ENCODE measurements at regions not wholly inside any gene's neighbourhood (a gene's known extent, or its start where the extent isn't known, plus 50 kb on each side); places are given as distances from the start of the nearest gene placed in this dataset.

DNA sequence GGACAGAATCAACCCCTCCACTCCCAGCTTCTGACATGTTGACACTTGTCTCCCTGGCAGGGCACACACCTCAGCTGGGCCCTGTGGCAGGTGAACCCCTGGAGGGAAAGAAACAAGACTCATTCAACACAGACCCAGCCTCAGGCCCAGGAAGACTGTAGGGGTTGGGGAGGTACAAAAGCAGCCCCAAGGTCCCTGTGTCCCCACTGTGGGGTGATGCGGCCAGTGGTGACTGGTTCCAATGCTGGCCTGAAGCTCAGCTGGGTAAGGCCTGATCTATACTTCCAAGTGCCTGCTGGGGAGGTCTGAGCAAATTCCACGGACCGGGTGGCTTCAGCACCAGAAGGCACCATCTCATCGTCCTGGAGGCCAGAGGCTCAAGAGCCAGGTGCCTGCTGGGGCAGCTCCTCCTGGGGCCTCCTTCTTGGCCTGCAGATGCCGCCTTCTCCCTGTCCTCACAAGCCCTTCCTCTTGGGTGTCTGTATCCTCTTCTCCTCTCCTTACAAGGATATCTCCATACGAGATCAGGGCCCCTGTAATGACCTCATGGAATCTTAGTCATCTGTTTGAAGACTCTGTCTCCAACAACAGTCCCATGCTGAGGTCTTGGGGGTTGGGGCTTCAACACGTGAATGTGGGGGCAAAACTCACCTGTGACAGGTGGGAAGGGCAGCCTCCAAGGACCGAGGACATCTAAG lies 1492.1 kb downstream of the BRD1 start (continued):
- TF ChIP-seq, protein P1, sequence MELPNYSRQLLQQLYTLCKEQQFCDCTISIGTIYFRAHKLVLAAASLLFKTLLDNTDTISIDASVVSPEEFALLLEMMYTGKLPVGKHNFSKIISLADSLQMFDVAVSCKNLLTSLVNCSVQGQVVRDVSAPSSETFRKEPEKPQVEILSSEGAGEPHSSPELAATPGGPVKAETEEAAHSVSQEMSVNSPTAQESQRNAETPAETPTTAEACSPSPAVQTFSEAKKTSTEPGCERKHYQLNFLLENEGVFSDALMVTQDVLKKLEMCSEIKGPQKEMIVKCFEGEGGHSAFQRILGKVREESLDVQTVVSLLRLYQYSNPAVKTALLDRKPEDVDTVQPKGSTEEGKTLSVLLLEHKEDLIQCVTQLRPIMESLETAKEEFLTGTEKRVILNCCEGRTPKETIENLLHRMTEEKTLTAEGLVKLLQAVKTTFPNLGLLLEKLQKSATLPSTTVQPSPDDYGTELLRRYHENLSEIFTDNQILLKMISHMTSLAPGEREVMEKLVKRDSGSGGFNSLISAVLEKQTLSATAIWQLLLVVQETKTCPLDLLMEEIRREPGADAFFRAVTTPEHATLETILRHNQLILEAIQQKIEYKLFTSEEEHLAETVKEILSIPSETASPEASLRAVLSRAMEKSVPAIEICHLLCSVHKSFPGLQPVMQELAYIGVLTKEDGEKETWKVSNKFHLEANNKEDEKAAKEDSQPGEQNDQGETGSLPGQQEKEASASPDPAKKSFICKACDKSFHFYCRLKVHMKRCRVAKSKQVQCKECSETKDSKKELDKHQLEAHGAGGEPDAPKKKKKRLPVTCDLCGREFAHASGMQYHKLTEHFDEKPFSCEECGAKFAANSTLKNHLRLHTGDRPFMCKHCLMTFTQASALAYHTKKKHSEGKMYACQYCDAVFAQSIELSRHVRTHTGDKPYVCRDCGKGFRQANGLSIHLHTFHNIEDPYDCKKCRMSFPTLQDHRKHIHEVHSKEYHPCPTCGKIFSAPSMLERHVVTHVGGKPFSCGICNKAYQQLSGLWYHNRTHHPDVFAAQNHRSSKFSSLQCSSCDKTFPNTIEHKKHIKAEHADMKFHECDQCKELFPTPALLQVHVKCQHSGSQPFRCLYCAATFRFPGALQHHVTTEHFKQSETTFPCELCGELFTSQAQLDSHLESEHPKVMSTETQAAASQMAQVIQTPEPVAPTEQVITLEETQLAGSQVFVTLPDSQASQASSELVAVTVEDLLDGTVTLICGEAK (IDR thresholded peaks at IDR 0.05) = no peak
- TF ChIP-seq, protein P1 (CRISPR knock-in tag; IDR thresholded peaks at IDR 0.05) = no peak

DNA sequence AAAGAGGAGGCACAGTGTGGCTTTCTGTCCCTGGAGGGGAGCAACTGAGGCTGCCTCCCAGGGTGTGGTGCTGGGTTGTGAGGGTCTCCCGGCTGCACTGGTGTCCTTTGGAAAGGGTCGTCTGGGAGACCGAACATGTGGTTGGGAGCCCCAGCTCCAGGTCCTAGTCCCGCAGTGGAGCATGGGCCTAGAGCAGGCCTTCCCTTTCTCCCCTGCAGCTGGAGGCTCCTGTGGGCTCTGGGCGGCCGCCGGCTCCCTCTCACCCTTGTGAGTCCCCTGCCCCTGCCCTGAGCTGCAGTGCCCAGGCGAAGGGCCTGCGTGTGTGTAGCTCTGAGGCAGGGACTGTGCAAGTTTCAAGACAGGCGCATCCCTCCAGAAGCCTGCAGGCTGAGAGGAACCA lies 1492.7 kb downstream of the BRD1 start:
- H3K4me1 ChIP-seq (ENCODE audit: insufficient read depth, low read length) = no peaks in the 10 kb centered on the region
- ATAC-seq (no peak), FAIRE-seq (no peak), DNase-seq (ENCODE audit: low spot score) (no peak)
- POLR2A ChIA-PET = no interaction called here
- H3K4me2 ChIP-seq (ENCODE audit: low read depth, low read length) = no peak overlapping the region
- H3K4me3 ChIP-seq (replicated peaks in 1 of 3; ENCODE audit: insufficient read depth in 1 of 3, low read depth in 2 of 3, low read length in 3 of 3) = no peak overlapping the region
- no peaks in the 10 kb centered on the region for H3K9me3 ChIP-seq (ENCODE audit: low read length)
- CTCF ChIA-PET (ENCODE audit: low intra/inter-chr PET ratio, low total read pairs) = no interaction called here
- no peaks in the 10 kb centered on the region for H3K36me3 ChIP-seq (replicated peaks in 1 of 2; ENCODE audit: control insufficient read depth in 1 of 2, insufficient read depth in 2 of 2, low read length in 2 of 2)
- TF ChIP-seq ZNF12 (CRISPR knock-in tag; IDR thresholded peaks at IDR 0.05) (no peak), ZNF354B (CRISPR knock-in tag; IDR thresholded peaks at IDR 0.05) (no peak), ZBTB1 (CRISPR knock-in tag; IDR thresholded peaks at IDR 0.05; ENCODE audit: borderline replicate concordance) (no peak), ZNF766 (CRISPR knock-in tag; IDR thresholded peaks at IDR 0.05; ENCODE audit: borderline replicate concordance) (no peak), POLR2AphosphoS5 (IDR thresholded peaks at IDR 0.05; ENCODE audit: low read depth, low read length) (no peak), POLR2AphosphoS2 (IDR thresholded peaks at IDR 0.05; ENCODE audit: low read depth, low read length) (no peak), HES4 (CRISPR knock-in tag; IDR thresholded peaks at IDR 0.05; ENCODE audit: borderline replicate concordance) (no peak), PRMT3 (CRISPR knock-in tag; IDR thresholded peaks at IDR 0.05; ENCODE audit: borderline replicate concordance, low read depth) (no peak), KLF12 (CRISPR knock-in tag; IDR thresholded peaks at IDR 0.05; ENCODE audit: borderline replicate concordance) (no peak), ZBTB20 (CRISPR knock-in tag; IDR thresholded peaks at IDR 0.05; ENCODE audit: borderline replicate concordance, low read depth) (no peak)
- TF ChIP-seq, protein P2, sequence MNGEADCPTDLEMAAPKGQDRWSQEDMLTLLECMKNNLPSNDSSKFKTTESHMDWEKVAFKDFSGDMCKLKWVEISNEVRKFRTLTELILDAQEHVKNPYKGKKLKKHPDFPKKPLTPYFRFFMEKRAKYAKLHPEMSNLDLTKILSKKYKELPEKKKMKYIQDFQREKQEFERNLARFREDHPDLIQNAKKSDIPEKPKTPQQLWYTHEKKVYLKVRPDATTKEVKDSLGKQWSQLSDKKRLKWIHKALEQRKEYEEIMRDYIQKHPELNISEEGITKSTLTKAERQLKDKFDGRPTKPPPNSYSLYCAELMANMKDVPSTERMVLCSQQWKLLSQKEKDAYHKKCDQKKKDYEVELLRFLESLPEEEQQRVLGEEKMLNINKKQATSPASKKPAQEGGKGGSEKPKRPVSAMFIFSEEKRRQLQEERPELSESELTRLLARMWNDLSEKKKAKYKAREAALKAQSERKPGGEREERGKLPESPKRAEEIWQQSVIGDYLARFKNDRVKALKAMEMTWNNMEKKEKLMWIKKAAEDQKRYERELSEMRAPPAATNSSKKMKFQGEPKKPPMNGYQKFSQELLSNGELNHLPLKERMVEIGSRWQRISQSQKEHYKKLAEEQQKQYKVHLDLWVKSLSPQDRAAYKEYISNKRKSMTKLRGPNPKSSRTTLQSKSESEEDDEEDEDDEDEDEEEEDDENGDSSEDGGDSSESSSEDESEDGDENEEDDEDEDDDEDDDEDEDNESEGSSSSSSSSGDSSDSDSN (CRISPR knock-in tag; IDR thresholded peaks at IDR 0.05) = no peak
- in situ Hi-C loops (cut with HindIII; ENCODE audit: extremely low pct_ligation_motif_present, low pct_unique_long_range_greater_than_20kb) = no loop called here
- peaks cover 3 to 38% of the 10 kb centered on the region in 2 experiments; a peak in 4 of 5 replicates for H3K27me3 ChIP-seq (ENCODE audit: control insufficient read depth in 1 of 2, insufficient read depth in 2 of 2, low read length in 2 of 2)
- H3K27ac ChIP-seq (ENCODE audit: extremely low read length, insufficient read depth, low read length) = no peak overlapping the region
- H3K9ac ChIP-seq (ENCODE audit: insufficient read depth, low read depth, low read length) = no peak overlapping the region
- H2AFZ ChIP-seq (ENCODE audit: low read length) = no peak overlapping the region
- WGBS (ENCODE audit: low lambda C conversion rate) = no CpG with 5 or more reads among the region's 10 CpGs
- no TSS peak for BruUV-seq (replicated peaks)
- H4K20me1 ChIP-seq (ENCODE audit: insufficient read depth, low read length) = no peaks in the 10 kb centered on the region
- intact Hi-C loops (cut with micrococcal nuclease; ENCODE audit: unreplicated experiment) = no loop called here
- H3K79me2 ChIP-seq (ENCODE audit: insufficient read depth, low read length) = no peaks in the 10 kb centered on the region

All from HepG2 (cell line).